HG03097 (cell line): ENCODE measurements at regions not wholly inside any gene's neighbourhood (a gene's known extent, or its start where the extent isn't known, plus 50 kb on each side); places are given as distances from the start of the nearest gene placed in this dataset.
"Not testable (repeated sequence)": the region's sequence is repeated elsewhere in the genome, so short reads cannot be mapped to it uniquely, and the experiment has no call there.

Source experiments
- ATAC-seq: cut with Tn5 transposase; IDR thresholded peaks from one replicate; pipeline ENCODE4 v1.9.1; 2021; ENCODE audit not compliant: unreplicated experiment, low FRiP score

- ATAC-seq, result no peak
These were observed 906.7 kb downstream of the NR2F1-AS1 start for GRCh38 chr5:92674321-92674720.

DNA sequence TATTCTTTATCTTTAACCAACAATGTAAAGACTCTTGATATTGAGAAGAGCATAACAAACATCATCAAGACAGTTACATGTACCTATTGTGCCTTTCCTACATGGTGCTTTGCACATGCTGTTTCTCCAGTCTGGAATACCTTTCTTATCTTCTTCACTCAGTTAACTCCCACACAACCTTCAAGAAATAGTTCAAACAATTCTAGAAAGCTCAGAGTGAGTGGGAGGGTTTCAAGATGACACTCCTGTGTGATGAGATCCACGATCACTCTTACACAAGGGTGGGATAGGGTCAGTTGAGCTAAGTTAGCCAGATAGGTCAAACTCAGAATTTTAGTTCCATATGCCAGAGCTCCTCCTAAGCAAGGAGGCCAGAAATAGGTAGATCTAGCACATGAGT, 915.5 kb downstream of the NR2F1-AS1 start:
- no peak for ATAC-seq

GRCh38 chr5:92662741-92663140, 918.3 kb downstream of the NR2F1-AS1 start:
- no peak for ATAC-seq

- ATAC-seq, result no peak
These were observed 921.8 kb downstream of the NR2F1-AS1 start for GRCh38 chr5:92659246-92659645.

DNA sequence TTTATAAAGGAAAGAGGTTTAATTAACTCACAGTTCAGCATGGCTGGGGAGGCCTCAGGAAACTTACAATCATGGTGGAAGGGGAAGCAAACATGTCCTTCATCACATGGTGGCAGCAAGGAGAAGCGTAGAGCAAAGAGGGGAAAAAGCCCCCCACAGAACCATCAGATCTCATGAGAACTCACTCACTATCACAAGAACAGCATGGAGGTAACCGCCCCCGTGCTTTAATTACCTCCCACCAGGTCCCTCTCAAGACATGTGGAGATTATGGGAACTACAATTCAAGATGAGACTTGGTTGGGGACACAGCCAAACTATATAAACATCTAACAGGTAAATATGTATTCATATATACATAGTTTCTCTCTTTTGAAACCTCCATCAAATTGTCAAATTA, 926.4 kb downstream of the NR2F1-AS1 start:
- not testable (repeated sequence) for ATAC-seq

DNA sequence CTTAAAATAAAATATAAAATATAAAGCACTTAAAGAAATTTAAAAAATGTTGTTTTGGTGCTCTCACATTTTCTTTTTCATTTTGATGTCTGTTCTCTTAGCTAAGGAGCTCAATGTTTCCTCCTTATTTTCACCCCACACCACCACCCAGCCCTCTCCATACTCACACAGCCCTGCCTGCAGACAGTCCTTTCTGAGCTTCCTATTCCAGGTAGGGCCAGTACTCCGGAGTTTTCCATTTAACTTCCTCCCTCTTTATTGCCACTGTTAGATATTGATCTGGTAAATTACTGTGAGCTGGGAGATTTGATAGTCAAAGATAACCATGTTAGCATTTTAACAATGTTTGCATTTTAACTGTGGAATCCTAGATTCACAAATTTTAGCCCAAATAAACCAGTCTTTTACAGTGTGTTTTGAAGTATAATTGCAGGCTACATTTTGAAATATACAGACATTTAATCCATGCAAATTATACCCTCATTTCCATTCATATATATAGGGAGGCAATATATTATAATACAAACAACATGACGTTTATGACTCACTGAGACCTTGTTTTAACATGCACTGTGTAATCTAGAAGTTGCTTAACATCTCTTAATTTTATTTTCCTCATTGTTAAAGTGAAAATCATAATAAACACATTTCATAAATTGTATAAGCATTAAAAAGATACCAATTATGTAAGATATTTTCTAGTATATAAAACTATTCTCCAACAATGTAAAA, 927.1 kb downstream of the NR2F1-AS1 start:
- ATAC-seq, result no peak

DNA sequence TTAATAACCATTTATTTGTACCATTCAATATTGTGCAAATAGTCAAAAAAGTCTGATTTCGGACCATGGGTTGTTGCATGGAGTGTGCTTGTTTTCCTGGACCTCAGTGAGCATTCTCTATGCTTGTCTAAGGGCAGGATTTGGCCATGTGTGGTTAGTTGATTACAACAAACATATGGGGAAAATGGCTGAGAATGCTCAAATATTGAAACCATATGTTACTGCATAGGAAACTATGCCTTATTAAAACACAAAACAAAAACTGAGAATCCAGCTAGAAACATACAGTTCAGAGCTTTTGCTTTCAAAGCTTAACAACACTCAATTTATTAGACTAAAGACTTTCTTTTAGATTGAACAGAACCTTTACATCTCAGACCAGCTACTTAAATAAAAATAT, 928.3 kb downstream of the NR2F1-AS1 start:
- ATAC-seq, result no peak

GRCh38 chr5:92644266-92644886, 936.6 kb downstream of the NR2F1-AS1 start:
- ATAC-seq, result no peak

DNA sequence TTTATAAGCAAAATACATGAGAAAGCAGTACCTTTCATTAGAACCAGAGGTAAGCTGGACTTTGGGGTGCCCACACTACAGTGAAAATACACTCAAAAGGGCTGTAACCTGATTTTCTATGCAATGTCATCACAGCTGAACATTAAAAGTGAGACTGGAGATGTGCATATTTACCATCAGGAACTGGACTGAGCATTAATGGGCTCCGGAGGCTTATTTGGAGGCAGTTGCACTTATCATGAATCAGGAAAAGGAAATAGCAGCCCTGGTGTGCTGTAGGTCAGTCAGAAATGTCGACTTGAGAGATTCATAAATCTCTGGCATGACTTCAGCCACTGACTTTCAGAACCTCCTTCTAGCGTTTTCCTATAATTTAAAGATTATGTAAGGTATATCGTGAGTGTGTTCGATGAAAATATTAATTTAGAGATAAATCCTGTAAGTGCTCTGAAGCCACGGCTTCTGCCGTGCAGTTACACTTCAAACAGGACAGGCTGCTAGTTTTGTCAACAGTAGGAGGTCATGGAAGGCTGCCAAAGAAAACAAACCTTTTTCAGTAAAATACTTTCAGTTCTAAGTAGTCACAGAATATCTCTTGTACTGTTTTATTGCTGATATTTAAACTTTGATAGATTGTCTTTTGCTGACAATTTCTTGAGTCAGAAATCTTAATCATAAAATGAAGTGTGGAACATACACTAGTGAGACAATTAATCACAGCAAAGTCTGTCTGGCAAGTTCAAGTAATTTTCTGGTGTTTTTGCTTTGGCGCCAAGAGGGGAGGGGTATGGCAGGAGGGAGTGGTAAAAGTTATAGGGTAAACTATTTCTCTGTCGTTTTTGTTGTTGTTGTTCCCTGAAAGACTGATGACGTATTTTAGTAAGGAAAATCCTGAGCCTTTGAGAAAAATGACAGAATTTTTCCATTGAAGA, 939.7 kb downstream of the NR2F1-AS1 start:
- ATAC-seq, result no peak

GRCh38 chr5:92640340-92640739, 940.7 kb downstream of the NR2F1-AS1 start:
- ATAC-seq, result no peak

DNA sequence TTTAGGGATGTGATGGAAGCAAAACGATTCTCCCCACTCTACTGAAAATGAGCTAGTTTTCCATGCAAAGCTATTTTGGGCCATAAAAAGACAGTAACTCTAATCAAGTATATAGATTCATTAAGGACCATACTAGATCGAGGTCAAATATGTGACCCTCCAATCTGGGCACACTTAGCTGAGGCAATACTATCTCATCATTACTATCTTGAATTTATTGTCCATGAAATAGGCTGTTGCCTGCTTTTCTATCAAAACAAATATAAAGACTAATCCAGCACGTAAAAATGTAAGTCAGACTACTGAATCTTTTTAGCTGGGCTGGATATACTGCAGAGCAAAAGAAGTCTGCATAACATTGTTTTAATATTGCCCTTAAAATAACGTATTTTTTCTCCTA, 943.1 kb downstream of the NR2F1-AS1 start:
- ATAC-seq, result no peak

- ATAC-seq, result no peak
These were observed 943.8 kb downstream of the NR2F1-AS1 start for GRCh38 chr5:92637247-92637646.

DNA sequence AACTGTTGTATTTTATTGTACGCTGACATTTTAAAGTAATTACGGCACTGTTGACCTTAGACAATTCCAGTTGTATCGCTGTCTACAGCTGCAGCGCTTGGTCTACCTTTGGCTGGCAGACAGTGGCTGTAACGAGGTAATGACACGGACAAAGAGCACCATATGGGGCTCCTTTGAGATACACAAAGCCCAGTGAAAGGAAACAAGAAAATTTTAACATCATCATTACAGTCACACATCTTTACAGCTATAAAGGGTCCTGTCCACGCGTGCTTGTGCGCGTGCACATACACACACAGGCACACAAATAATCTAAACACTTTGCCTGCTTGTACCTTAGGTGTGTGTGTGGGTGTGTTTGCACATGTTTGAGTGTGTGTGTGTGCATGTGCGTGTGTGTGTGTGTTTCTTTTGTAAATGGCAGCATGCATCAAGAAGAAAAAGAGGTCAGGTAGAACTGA, 946.0 kb downstream of the NR2F1-AS1 start:
- no peak for ATAC-seq

GRCh38 chr5:92633875-92634487, 947.0 kb downstream of the NR2F1-AS1 start:
- ATAC-seq, result no peak

- ATAC-seq, result no peak
These were observed 947.8 kb downstream of the NR2F1-AS1 start for GRCh38 chr5:92633176-92633575.

DNA sequence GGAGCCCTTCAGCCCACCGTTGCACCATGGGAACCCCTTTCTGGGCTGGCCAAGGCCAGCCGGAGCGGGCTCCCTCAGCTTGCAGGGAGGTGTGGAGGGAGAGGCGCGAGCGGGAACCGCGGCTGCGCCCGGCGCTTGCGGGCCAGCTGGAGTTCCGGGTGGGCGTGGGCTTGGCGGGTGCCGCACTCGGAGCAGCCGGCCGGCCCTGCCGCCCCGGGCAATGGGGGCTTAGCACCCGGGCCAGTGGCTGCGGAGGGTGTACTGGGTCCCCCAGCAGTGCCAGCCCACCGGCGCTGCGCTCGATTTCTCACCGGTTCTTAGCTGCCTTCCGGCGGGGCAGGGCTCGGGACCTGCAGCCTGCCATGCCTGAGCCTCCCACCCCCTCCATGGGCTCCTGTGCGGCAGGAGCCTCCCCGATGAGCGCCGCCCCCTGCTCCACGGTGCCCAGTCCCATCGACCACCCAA, 949.8 kb downstream of the NR2F1-AS1 start:
- ATAC-seq, result not testable (repeated sequence)

GRCh38 chr5:92629574-92629973, 951.4 kb downstream of the NR2F1-AS1 start:
- no peak for ATAC-seq

GRCh38 chr5:92629000-92629399, 952.0 kb downstream of the NR2F1-AS1 start:
- no peak for ATAC-seq

GRCh38 chr5:92627186-92627585, 953.8 kb downstream of the NR2F1-AS1 start:
- ATAC-seq, result no peak

- no peak for ATAC-seq
These were observed 964.9 kb downstream of the NR2F1-AS1 start for GRCh38 chr5:92616085-92616484.

GRCh38 chr5:92613546-92613945, 967.5 kb downstream of the NR2F1-AS1 start:
- ATAC-seq, result no peak
